Endodermal cell (in vitro differentiated cells): ENCODE measurements at regions not wholly inside any gene's neighbourhood (a gene's known extent, or its start where the extent isn't known, plus 50 kb on each side); places are given as distances from the start of the nearest gene placed in this dataset.

Experiments
- DNase-seq: peaks from one replicate; pipeline ENCODE4 v3.0.0-alpha.2; 2017
- H3K27ac ChIP-seq: 2 replicates; pipeline ENCODE4 v1.5.1; 2013; ENCODE audit warnings: mild to moderate bottlenecking, low read depth, low read length, moderate library complexity
- H3K27me3 ChIP-seq: 2 replicates; pipeline ENCODE4 v1.6.1; 2013; ENCODE audit warnings: mild to moderate bottlenecking, low read length, moderate library complexity; ENCODE audit not compliant: insufficient read depth, control insufficient read depth, poor library complexity, severe bottlenecking
- H3K36me3 ChIP-seq: 2 replicates; pipeline ENCODE4 v1.7.0; 2013; ENCODE audit warnings: mild to moderate bottlenecking, low read length, moderate library complexity; ENCODE audit not compliant: control insufficient read depth, insufficient read depth
- H3K4me1 ChIP-seq: one replicate; pipeline ENCODE4 v1.7.0; 2013; ENCODE audit warnings: low read length; ENCODE audit not compliant: control insufficient read depth, insufficient read depth
- H3K4me3 ChIP-seq: 2 replicates; pipeline ENCODE4 v1.5.1; 2013; ENCODE audit warnings: mild to moderate bottlenecking, low read length, moderate library complexity
- H3K9ac ChIP-seq: 2 replicates; pipeline ENCODE4 v1.6.1; 2013; ENCODE audit warnings: mild to moderate bottlenecking, low read length, moderate library complexity; ENCODE audit not compliant: poor library complexity, severe bottlenecking; ENCODE audit errors: extremely low read depth
- H3K9me3 ChIP-seq: 2 replicates; pipeline ENCODE4 v1.6.1; 2013; ENCODE audit warnings: mild to moderate bottlenecking, low read length, moderate library complexity; ENCODE audit not compliant: control insufficient read depth
- H3K27ac Mint-ChIP-seq: 2 replicates; pipeline ENCODE4 v1.8.0; 2020; ENCODE audit warnings: mixed read lengths
- H3K27me3 Mint-ChIP-seq: 2 replicates; pipeline ENCODE4 v1.8.0; 2021; ENCODE audit warnings: mild to moderate bottlenecking, mixed read lengths; ENCODE audit not compliant: insufficient read depth
- H3K36me3 Mint-ChIP-seq: 2 replicates; pipeline ENCODE4 v1.8.0; 2020; ENCODE audit warnings: low read depth, mixed read lengths
- H3K4me1 Mint-ChIP-seq: 2 replicates; pipeline ENCODE4 v1.8.0; 2020; ENCODE audit warnings: mixed read lengths
- H3K4me3 Mint-ChIP-seq: 2 replicates; pipeline ENCODE4 v1.8.0; 2020; ENCODE audit warnings: mild to moderate bottlenecking, moderate library complexity, mixed read lengths
- H3K9me3 Mint-ChIP-seq: 2 replicates; pipeline ENCODE4 v1.8.0; 2020; ENCODE audit warnings: mild to moderate bottlenecking, mixed read lengths
- CTCF ChIP-seq: fragments of 200-600 bp; sonication (generic); conservative IDR thresholded peaks from 2 replicates; pipeline ENCODE4 v1.5.0; 2021; ENCODE audit warnings: antibody characterized with exemption, mild to moderate bottlenecking
- WGBS, 2 experiments: methylation state at CpG; one replicate each; pipeline versions ENCODE4 v1.1.5 to v1.1.7; 2013; ENCODE audit warnings: missing lambda C conversion rate in 2 of 2, mixed read lengths in 1 of 2; ENCODE audit not compliant: insufficient coverage in 1 of 2, insufficient read length in 1 of 2; 5-methylcytosine and 5-hydroxymethylcytosine counted together

DNA sequence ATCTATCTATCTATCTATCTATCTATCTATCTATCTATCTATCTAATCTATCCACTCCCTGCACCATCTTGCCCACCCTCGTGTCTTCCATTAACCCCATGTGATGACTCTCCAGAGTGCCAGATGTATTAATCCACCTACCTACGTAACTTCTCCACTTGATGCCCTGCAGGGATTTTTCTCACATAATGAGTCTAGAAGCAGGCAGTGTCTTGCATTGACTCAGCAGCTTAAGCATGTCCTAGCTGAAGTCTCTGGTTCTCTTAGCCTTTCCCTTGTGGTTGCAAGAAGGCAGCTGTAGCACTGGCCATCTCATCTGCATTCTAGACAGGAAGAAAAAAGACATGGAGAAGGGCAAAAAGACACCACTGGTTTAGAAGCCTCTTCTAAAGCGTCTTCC, 96.7 kb upstream of the ALDH1B1 start:
- H3K4me1 ChIP-seq: peaks cover 8% of the 10 kb centered on the region
- TF ChIP-seq CTCF: no peak
- Mint-ChIP-seq H3K4me1 (peaks cover 30% of the 10 kb centered on the region), H3K36me3 (no peaks in the 10 kb centered on the region), H3K27me3 (peaks cover 22% of the 10 kb centered on the region), H3K9me3 (peaks cover 2% of the 10 kb centered on the region), H3K27ac (no peak overlapping the region), H3K4me3 (no peak overlapping the region)
- no peak overlapping the region for H3K27ac ChIP-seq
- no peaks in the 10 kb centered on the region for H3K9me3 ChIP-seq
- H3K9ac ChIP-seq: no peak overlapping the region
- no peak overlapping the region for H3K4me3 ChIP-seq
- 82 to 94% methylated on average over 3 of the region's 3 CpGs for WGBS, 2 experiments
- DNase-seq: no peak
- H3K27me3 ChIP-seq: no peaks in the 10 kb centered on the region
- no peaks in the 10 kb centered on the region for H3K36me3 ChIP-seq

- no peaks in the 10 kb centered on the region for H3K36me3 ChIP-seq
- Mint-ChIP-seq H3K4me1 (peaks cover 38% of the 10 kb centered on the region), H3K27me3 (peaks cover 23% of the 10 kb centered on the region), H3K9me3 (peaks cover 2% of the 10 kb centered on the region), H3K4me3 (no peak overlapping the region), H3K36me3 (no peaks in the 10 kb centered on the region), H3K27ac (no peak overlapping the region)
- peaks cover 8% of the 10 kb centered on the region for H3K4me1 ChIP-seq
- no peak overlapping the region for H3K4me3 ChIP-seq
- no peak for TF ChIP-seq CTCF
- H3K27ac ChIP-seq: no peak overlapping the region
- H3K9ac ChIP-seq: no peak overlapping the region
- WGBS, 2 experiments: 90 to 95% methylated on average over 8 of the region's 8 CpGs
- no peaks in the 10 kb centered on the region for H3K9me3 ChIP-seq
- DNase-seq: no peak
- no peaks in the 10 kb centered on the region for H3K27me3 ChIP-seq
Observed at GRCh38 chr9:38294220-38294960, 98.1 kb upstream of the ALDH1B1 start.

GRCh38 chr9:38293022-38293421, 99.5 kb upstream of the ALDH1B1 start:
- H3K9ac ChIP-seq: no peak overlapping the region
- 86 to 88% methylated on average over 4 of the region's 4 CpGs for WGBS, 2 experiments
- H3K27ac Mint-ChIP-seq: no peak overlapping the region
- no peaks in the 10 kb centered on the region for H3K36me3 Mint-ChIP-seq
- peaks cover 2% of the 10 kb centered on the region for H3K9me3 Mint-ChIP-seq
- no peak for DNase-seq
- no peaks in the 10 kb centered on the region for H3K27me3 ChIP-seq
- TF ChIP-seq CTCF: no peak
- peaks cover 16% of the 10 kb centered on the region for H3K4me1 ChIP-seq
- peaks cover 23% of the 10 kb centered on the region for H3K27me3 Mint-ChIP-seq
- no peak overlapping the region for H3K27ac ChIP-seq
- no peaks in the 10 kb centered on the region for H3K9me3 ChIP-seq
- H3K4me3 ChIP-seq: no peak overlapping the region
- H3K4me3 Mint-ChIP-seq: no peak overlapping the region
- H3K4me1 Mint-ChIP-seq: peaks cover 45% of the 10 kb centered on the region
- no peaks in the 10 kb centered on the region for H3K36me3 ChIP-seq
